ENCODE measurements at regions not wholly inside any gene's neighbourhood (a gene's known extent, or its start where the extent isn't known, plus 50 kb on each side); places are given as distances from the start of the nearest gene placed in this dataset.

DNA sequence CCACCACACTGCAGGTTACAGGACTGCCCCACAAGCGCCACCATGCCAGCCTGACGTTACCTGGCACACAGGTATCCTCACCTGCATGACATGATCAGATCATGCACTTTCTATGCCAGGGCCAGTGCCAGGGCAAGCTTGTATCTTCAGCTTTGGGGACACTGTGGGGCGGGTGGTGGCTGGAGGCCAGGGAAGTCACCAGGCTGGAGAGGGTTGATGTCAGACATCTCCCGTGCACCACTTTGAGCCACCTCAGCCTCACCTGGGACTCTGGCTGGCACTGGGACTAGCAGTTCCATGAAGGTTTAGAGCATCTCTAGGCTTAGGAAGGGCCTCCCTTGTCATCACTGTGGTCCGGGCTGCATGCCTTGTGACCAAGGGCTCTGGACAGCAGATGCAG lies 97.2 kb downstream of the WTIP start:
- Histone ChIP-seq H3K27me3 (peaks cover 0 to 3% (median 0%) of the 10 kb centered on the region in 9 donors), H3K4me1 (peaks cover 0 to 9% (median 0%) of the 10 kb centered on the region in 12 donors), H3K27ac (no peak overlapping the region), H3K4me3 (no peak overlapping the region), H3K36me3 (no peaks in the 10 kb centered on the region), H3K9me3 (no peaks in the 10 kb centered on the region)
- no peak for ATAC-seq
- WGBS, 4 donors = 84 to 92% (median 88%) methylated on average over 5 of the region's 5 CpGs
- DNase-seq = no peak
- no peak for TF ChIP-seq POLR2A (IDR thresholded peaks at IDR 0.05)
- intact Hi-C loops (cut with DNase I) = no loop called here

- no peaks in the 10 kb centered on the region for H3K36me3 ChIP-seq
- H3K4me3 ChIP-seq = no peak overlapping the region
- no peak for ATAC-seq
- peaks cover 0 to 3% (median 0%) of the 10 kb centered on the region in 9 donors for H3K27me3 ChIP-seq
- no peak for DNase-seq
- TF ChIP-seq, protein P1, sequence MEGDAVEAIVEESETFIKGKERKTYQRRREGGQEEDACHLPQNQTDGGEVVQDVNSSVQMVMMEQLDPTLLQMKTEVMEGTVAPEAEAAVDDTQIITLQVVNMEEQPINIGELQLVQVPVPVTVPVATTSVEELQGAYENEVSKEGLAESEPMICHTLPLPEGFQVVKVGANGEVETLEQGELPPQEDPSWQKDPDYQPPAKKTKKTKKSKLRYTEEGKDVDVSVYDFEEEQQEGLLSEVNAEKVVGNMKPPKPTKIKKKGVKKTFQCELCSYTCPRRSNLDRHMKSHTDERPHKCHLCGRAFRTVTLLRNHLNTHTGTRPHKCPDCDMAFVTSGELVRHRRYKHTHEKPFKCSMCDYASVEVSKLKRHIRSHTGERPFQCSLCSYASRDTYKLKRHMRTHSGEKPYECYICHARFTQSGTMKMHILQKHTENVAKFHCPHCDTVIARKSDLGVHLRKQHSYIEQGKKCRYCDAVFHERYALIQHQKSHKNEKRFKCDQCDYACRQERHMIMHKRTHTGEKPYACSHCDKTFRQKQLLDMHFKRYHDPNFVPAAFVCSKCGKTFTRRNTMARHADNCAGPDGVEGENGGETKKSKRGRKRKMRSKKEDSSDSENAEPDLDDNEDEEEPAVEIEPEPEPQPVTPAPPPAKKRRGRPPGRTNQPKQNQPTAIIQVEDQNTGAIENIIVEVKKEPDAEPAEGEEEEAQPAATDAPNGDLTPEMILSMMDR (IDR thresholded peaks at IDR 0.05) = no peak
- no peak for TF ChIP-seq POLR2A (IDR thresholded peaks at IDR 0.05)
- no peaks in the 10 kb centered on the region for H3K9me3 ChIP-seq
- intact Hi-C loops (cut with DNase I) = no loop called here
- peaks cover 0 to 9% (median 0%) of the 10 kb centered on the region in 12 donors for H3K4me1 ChIP-seq
- no peak overlapping the region for H3K27ac ChIP-seq
- 78 to 91% (median 82%) methylated on average over 3 to 4 of the region's 4 CpGs for WGBS, 4 donors
These were observed 96.6 kb downstream of the WTIP start for GRCh38 chr19:34578173-34578572.

- peak in 3 of 4 donors; percentile 16 to 32 (median 16) for ATAC-seq
- intact Hi-C loops (cut with DNase I) = no loop called here
- H3K4me3 ChIP-seq = peak overlapping the region in 1 of 12 donors; percentile 10
These were observed 96.1 kb downstream of the WTIP start for GRCh38 chr19:34577531-34578101.

DNA sequence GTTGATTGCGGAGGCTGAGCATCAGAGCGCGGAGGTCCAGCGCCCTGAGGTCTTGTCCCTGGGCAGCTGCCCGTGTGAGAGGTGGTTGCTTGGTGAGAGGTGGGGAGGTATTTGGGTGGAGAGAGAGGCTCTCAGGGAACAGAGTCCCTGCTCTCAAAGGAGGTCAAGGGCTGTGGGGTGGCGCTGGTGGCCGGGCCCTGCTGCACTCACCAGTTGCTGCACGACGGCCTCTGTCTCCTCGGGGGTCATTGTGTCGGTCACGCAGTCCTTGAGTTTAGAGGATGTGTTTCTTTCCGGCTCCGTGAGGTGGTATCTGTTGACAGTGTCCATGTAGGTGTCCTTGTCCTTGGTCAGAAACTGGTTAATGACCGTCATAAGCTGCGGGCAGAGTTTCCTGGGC lies 95.5 kb downstream of the WTIP start:
- H3K27ac ChIP-seq = no peak overlapping the region
- 63 to 78% (median 68%) methylated on average over 6 to 16 of the region's 16 CpGs for WGBS, 4 donors
- H3K27me3 ChIP-seq = peaks cover 0 to 3% (median 0%) of the 10 kb centered on the region in 9 donors
- H3K9me3 ChIP-seq = peaks cover 0 to 6% (median 0%) of the 10 kb centered on the region in 12 donors
- ATAC-seq (no peak), DNase-seq (no peak)
- H3K4me1 ChIP-seq = peaks cover 0 to 9% (median 0%) of the 10 kb centered on the region in 12 donors
- no peak overlapping the region for H3K4me3 ChIP-seq
- no peaks in the 10 kb centered on the region for H3K36me3 ChIP-seq
- intact Hi-C loops (cut with DNase I) = no loop called here
- TF ChIP-seq POLR2A (IDR thresholded peaks at IDR 0.05) = no peak
- TF ChIP-seq, protein P1 (IDR thresholded peaks at IDR 0.05) = no peak

More at GRCh38 chr19:34577531-34578101, 96.1 kb downstream of the WTIP start:
- peaks cover 0 to 9% (median 0%) of the 10 kb centered on the region in 12 donors for H3K4me1 ChIP-seq
- H3K9me3 ChIP-seq = peaks cover 0 to under 1% (median 0%) of the 10 kb centered on the region in 12 donors
- no peak overlapping the region for H3K27ac ChIP-seq
- no peaks in the 10 kb centered on the region for H3K36me3 ChIP-seq
- H3K27me3 ChIP-seq = peaks cover 0 to 3% (median 0%) of the 10 kb centered on the region in 9 donors
- 10 to 13% (median 11%) methylated on average over 31 to 45 of the region's 45 CpGs for WGBS, 4 donors
- no peak for DNase-seq
- TF ChIP-seq, protein P1 (IDR thresholded peaks at IDR 0.05) = no peak
- no peak for TF ChIP-seq POLR2A (IDR thresholded peaks at IDR 0.05)
